Thoracic aorta (tissue), 2 donors: ENCODE measurements at regions not wholly inside any gene's neighbourhood (a gene's known extent, or its start where the extent isn't known, plus 50 kb on each side); places are given as distances from the start of the nearest gene placed in this dataset.

Source experiments
- ATAC-seq: fragments of 150-250 bp; one replicate; pipeline ENCODE4 v1.8.0; 2017; ENCODE audit warnings: low read depth; ENCODE audit not compliant: insufficient number of reproducible peaks, low FRiP score
- DNase-seq: peaks from one replicate; pipeline ENCODE4 v3.0.0-alpha.2; 2020; ENCODE audit warnings: low spot score
- H3K27ac ChIP-seq, 2 donors: fragments of 200-600 bp; sonication (generic); 1 replicate in 1 of 2; 2 replicates in 1 of 2; pipeline ENCODE4 v1.5.1; 2016; ENCODE audit warnings: mild to moderate bottlenecking in 2 of 2, moderate library complexity in 2 of 2
- H3K27me3 ChIP-seq: fragments of 200-600 bp; sonication (generic); replicated peaks from 2 replicates; pipeline ENCODE4 v1.6.0; 2016; ENCODE audit warnings: mild to moderate bottlenecking; ENCODE audit not compliant: insufficient read depth
- H3K36me3 ChIP-seq: fragments of 200-600 bp; sonication (generic); one replicate; pipeline ENCODE4 v1.5.1; 2016
- H3K4me1 ChIP-seq, 2 donors: fragments of 200-600 bp; sonication (generic); 1 replicate in 1 of 2; 2 replicates in 1 of 2; pipeline versions ENCODE4 v1.5.1 to v1.6.0; 2016; ENCODE audit warnings: low read depth in 2 of 2, mild to moderate bottlenecking in 1 of 2; ENCODE audit not compliant: control insufficient read depth in 1 of 2
- H3K4me3 ChIP-seq: fragments of 200-600 bp; sonication (generic); 2 replicates; pipeline ENCODE4 v1.5.1; 2016; ENCODE audit warnings: mild to moderate bottlenecking
- H3K9me3 ChIP-seq: fragments of 200-600 bp; sonication (generic); 2 replicates; pipeline ENCODE4 v1.5.1; 2016
- TF ChIP-seq, protein P1 (sequence below): fragments of 200-600 bp; sonication (generic); IDR thresholded peaks from one replicate; pipeline ENCODE4 v1.5.1; 2019; ENCODE audit warnings: antibody characterized with exemption

- Histone ChIP-seq H3K9me3 (no peaks in the 10 kb centered on the region), H3K4me3 (no peak overlapping the region), H3K36me3 (no peaks in the 10 kb centered on the region), H3K27ac (no peak overlapping the region), H3K27me3 (no peaks in the 10 kb centered on the region), H3K4me1 (no peaks in the 10 kb centered on the region)
- no peak for DNase-seq
- TF ChIP-seq, protein P1, sequence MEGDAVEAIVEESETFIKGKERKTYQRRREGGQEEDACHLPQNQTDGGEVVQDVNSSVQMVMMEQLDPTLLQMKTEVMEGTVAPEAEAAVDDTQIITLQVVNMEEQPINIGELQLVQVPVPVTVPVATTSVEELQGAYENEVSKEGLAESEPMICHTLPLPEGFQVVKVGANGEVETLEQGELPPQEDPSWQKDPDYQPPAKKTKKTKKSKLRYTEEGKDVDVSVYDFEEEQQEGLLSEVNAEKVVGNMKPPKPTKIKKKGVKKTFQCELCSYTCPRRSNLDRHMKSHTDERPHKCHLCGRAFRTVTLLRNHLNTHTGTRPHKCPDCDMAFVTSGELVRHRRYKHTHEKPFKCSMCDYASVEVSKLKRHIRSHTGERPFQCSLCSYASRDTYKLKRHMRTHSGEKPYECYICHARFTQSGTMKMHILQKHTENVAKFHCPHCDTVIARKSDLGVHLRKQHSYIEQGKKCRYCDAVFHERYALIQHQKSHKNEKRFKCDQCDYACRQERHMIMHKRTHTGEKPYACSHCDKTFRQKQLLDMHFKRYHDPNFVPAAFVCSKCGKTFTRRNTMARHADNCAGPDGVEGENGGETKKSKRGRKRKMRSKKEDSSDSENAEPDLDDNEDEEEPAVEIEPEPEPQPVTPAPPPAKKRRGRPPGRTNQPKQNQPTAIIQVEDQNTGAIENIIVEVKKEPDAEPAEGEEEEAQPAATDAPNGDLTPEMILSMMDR, result no peak
- no peak for ATAC-seq
These were observed 83.4 kb downstream of the UNCX start for GRCh38 chr7:1316086-1316485.

DNA sequence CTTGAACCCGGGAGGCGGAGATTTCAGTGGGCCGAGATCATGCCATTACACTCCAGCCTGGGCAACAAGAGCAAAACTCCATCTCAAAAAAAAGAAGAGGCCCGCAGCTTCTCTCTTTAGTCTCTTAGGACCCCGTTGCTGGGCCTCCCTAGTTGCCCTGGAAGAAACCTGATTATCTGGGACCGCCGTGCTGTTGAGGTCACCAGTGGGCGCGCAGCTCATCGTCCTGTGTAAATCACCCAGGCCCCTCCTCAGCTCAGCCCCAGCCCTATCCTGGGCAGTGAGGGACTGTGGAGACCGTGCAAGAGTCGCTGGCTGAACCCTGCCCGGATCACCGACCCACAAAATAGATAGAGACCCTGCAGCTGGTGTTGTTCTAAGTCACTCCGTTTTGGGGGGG lies 85.0 kb downstream of the UNCX start:
- ATAC-seq (no peak), DNase-seq (no peak)
- H3K27ac ChIP-seq, result no peak overlapping the region
- no peaks in the 10 kb centered on the region for H3K4me1 ChIP-seq
- H3K4me3 ChIP-seq, result no peak overlapping the region
- no peaks in the 10 kb centered on the region for H3K36me3 ChIP-seq
- H3K9me3 ChIP-seq, result no peaks in the 10 kb centered on the region
- TF ChIP-seq, protein P1, result no peak
- H3K27me3 ChIP-seq, result no peaks in the 10 kb centered on the region

- ATAC-seq (no peak), DNase-seq (no peak)
- TF ChIP-seq, protein P1, result no peak
- Histone ChIP-seq H3K36me3 (no peaks in the 10 kb centered on the region), H3K4me1 (no peaks in the 10 kb centered on the region), H3K9me3 (no peaks in the 10 kb centered on the region), H3K27ac (no peak overlapping the region), H3K4me3 (no peak overlapping the region), H3K27me3 (no peaks in the 10 kb centered on the region)
These were observed 85.4 kb downstream of the UNCX start for GRCh38 chr7:1318051-1318450.

GRCh38 chr7:1318661-1319060 lies 86.0 kb downstream of the UNCX start:
- no peak for DNase-seq
- no peaks in the 10 kb centered on the region for H3K36me3 ChIP-seq
- H3K9me3 ChIP-seq, result no peaks in the 10 kb centered on the region
- TF ChIP-seq, protein P1, result no peak
- H3K4me1 ChIP-seq, result no peaks in the 10 kb centered on the region
- H3K4me3 ChIP-seq, result no peak overlapping the region
- no peak overlapping the region for H3K27ac ChIP-seq
- no peak for ATAC-seq
- H3K27me3 ChIP-seq, result no peaks in the 10 kb centered on the region

- H3K9me3 ChIP-seq, result no peaks in the 10 kb centered on the region
- ATAC-seq (no peak), DNase-seq (no peak)
- no peak overlapping the region for H3K4me3 ChIP-seq
- H3K36me3 ChIP-seq, result no peaks in the 10 kb centered on the region
- no peaks in the 10 kb centered on the region for H3K27me3 ChIP-seq
- H3K4me1 ChIP-seq, result no peaks in the 10 kb centered on the region
- no peak overlapping the region for H3K27ac ChIP-seq
- TF ChIP-seq, protein P1, result no peak
These were observed 88.1 kb downstream of the UNCX start for GRCh38 chr7:1320616-1321240.
